Mesendoderm (in vitro differentiated cells): ENCODE measurements at regions not wholly inside any gene's neighbourhood (a gene's known extent, or its start where the extent isn't known, plus 50 kb on each side); places are given as distances from the start of the nearest gene placed in this dataset.

Experiments used
- DNase-seq: peaks from one replicate; pipeline ENCODE4 v3.0.0; 2013
- H2AK5ac ChIP-seq: 2 replicates; pipeline ENCODE4 v1.6.1; 2013; ENCODE audit warnings: low read length, inconsistent platforms
- H2BK120ac ChIP-seq: 2 replicates; pipeline ENCODE4 v1.6.1; 2013; ENCODE audit warnings: low read depth, mild to moderate bottlenecking, low read length, moderate library complexity, mixed read lengths
- H2BK15ac ChIP-seq: replicated peaks from 2 replicates; pipeline ENCODE4 v1.6.1; 2013; ENCODE audit warnings: low read depth, mild to moderate bottlenecking, moderate library complexity
- H2BK5ac ChIP-seq: 2 replicates; pipeline ENCODE4 v1.6.1; 2013; ENCODE audit warnings: low read length, inconsistent platforms
- H3K18ac ChIP-seq: 2 replicates; pipeline ENCODE4 v1.6.1; 2013; ENCODE audit warnings: mild to moderate bottlenecking, low read length, mixed read lengths
- H3K23ac ChIP-seq: one replicate; pipeline ENCODE4 v1.6.1; 2013; ENCODE audit warnings: low read length
- H3K27ac ChIP-seq: 2 replicates; pipeline ENCODE4 v1.5.1; 2013; ENCODE audit warnings: low read depth, mild to moderate bottlenecking, inconsistent platforms, low read length, moderate library complexity
- H3K27me3 ChIP-seq: 2 replicates; pipeline ENCODE4 v1.6.1; 2013; ENCODE audit warnings: low read length, control low read depth, mild to moderate bottlenecking, inconsistent platforms; ENCODE audit not compliant: insufficient read depth, poor library complexity
- H3K36me3 ChIP-seq: 2 replicates; pipeline ENCODE4 v1.6.1; 2013; ENCODE audit warnings: low read length, inconsistent platforms; ENCODE audit not compliant: control insufficient read depth, insufficient read depth
- H3K4ac ChIP-seq: one replicate; pipeline ENCODE4 v1.6.1; 2013; ENCODE audit warnings: low read depth, mild to moderate bottlenecking, low read length, moderate library complexity
- H3K4me1 ChIP-seq: 2 replicates; pipeline ENCODE4 v1.6.1; 2013; ENCODE audit warnings: low read depth, low read length, inconsistent platforms; ENCODE audit not compliant: control insufficient read depth
- H3K4me2 ChIP-seq: 2 replicates; pipeline ENCODE4 v1.6.1; 2013; ENCODE audit warnings: low read length
- H3K4me3 ChIP-seq: 2 replicates; pipeline ENCODE4 v1.5.1; 2013; ENCODE audit warnings: mild to moderate bottlenecking, low read length
- H3K56ac ChIP-seq: one replicate; pipeline ENCODE4 v1.6.1; 2013; ENCODE audit warnings: low read length
- H3K79me1 ChIP-seq: 2 replicates; pipeline ENCODE4 v1.6.1; 2013; ENCODE audit warnings: low read length, inconsistent platforms
- H3K79me2 ChIP-seq: 2 replicates; pipeline ENCODE4 v1.6.1; 2013; ENCODE audit warnings: mild to moderate bottlenecking, low read length; ENCODE audit not compliant: control insufficient read depth, insufficient read depth
- H3K9ac ChIP-seq: 2 replicates; pipeline ENCODE4 v1.6.1; 2013; ENCODE audit warnings: low read length, inconsistent platforms
- H4K5ac ChIP-seq: one replicate; pipeline ENCODE4 v1.6.1; 2013; ENCODE audit warnings: low read length
- H4K8ac ChIP-seq: one replicate; pipeline ENCODE4 v1.6.1; 2013; ENCODE audit warnings: low read depth, mild to moderate bottlenecking, control low read depth, low read length, moderate library complexity
- WGBS: extraction: QIAGEN DNeasy Blood & Tissue Kit; methylation state at CpG from one replicate; pipeline ENCODE4 v1.1.7; 2013; ENCODE audit warnings: low lambda C conversion rate, missing lambda C conversion rate; ENCODE audit not compliant: insufficient coverage; ENCODE audit errors: extremely low coverage; 5-methylcytosine and 5-hydroxymethylcytosine counted together

GRCh38 chr3:55164191-55164590 lies 236.3 kb upstream of the LRTM1 start:
- H4K8ac ChIP-seq, result no peak overlapping the region
- no peak overlapping the region for H3K23ac ChIP-seq
- H3K79me2 ChIP-seq, result no peaks in the 10 kb centered on the region
- H3K18ac ChIP-seq, result no peak overlapping the region
- no peak for DNase-seq
- H3K4me3 ChIP-seq, result no peak overlapping the region
- H4K5ac ChIP-seq, result no peak overlapping the region
- H3K4ac ChIP-seq, result no peak overlapping the region
- no peaks in the 10 kb centered on the region for H3K4me1 ChIP-seq
- no peak overlapping the region for H2AK5ac ChIP-seq
- no peaks in the 10 kb centered on the region for H3K27me3 ChIP-seq
- no peak overlapping the region for H2BK15ac ChIP-seq
- H3K4me2 ChIP-seq, result no peak overlapping the region
- H3K27ac ChIP-seq, result no peak overlapping the region
- H2BK120ac ChIP-seq, result no peak overlapping the region
- no peak overlapping the region for H3K56ac ChIP-seq
- H3K79me1 ChIP-seq, result no peaks in the 10 kb centered on the region
- no peaks in the 10 kb centered on the region for H3K36me3 ChIP-seq
- H3K9ac ChIP-seq, result no peak overlapping the region
- no peak overlapping the region for H2BK5ac ChIP-seq

- no peak overlapping the region for H3K56ac ChIP-seq
- H2AK5ac ChIP-seq, result no peak overlapping the region
- no peak overlapping the region for H4K5ac ChIP-seq
- H3K27ac ChIP-seq, result no peak overlapping the region
- no peak overlapping the region for H3K18ac ChIP-seq
- DNase-seq, result no peak
- no peak overlapping the region for H3K4me2 ChIP-seq
- no CpG with 5 or more reads among the region's 5 CpGs for WGBS
- no peaks in the 10 kb centered on the region for H3K79me2 ChIP-seq
- no peak overlapping the region for H3K23ac ChIP-seq
- no peaks in the 10 kb centered on the region for H3K79me1 ChIP-seq
- no peaks in the 10 kb centered on the region for H3K4me1 ChIP-seq
- no peak overlapping the region for H2BK5ac ChIP-seq
- H4K8ac ChIP-seq, result no peak overlapping the region
- H3K27me3 ChIP-seq, result no peaks in the 10 kb centered on the region
- H3K4me3 ChIP-seq, result no peak overlapping the region
- no peak overlapping the region for H3K9ac ChIP-seq
- H3K36me3 ChIP-seq, result no peaks in the 10 kb centered on the region
- H2BK15ac ChIP-seq, result no peak overlapping the region
- no peak overlapping the region for H3K4ac ChIP-seq
- H2BK120ac ChIP-seq, result no peak overlapping the region
Measured at GRCh38 chr3:55163421-55163820, 235.6 kb upstream of the LRTM1 start.

- H3K4me1 ChIP-seq, result no peaks in the 10 kb centered on the region
Measured at GRCh38 chr3:55162031-55162795, 234.4 kb upstream of the LRTM1 start.

GRCh38 chr3:55161231-55161630 lies 233.4 kb upstream of the LRTM1 start:
- Histone ChIP-seq H3K9ac (no peak overlapping the region), H2BK15ac (no peak overlapping the region), H2AK5ac (no peak overlapping the region), H4K5ac (no peak overlapping the region), H3K79me2 (no peaks in the 10 kb centered on the region), H3K56ac (no peak overlapping the region), H2BK5ac (no peak overlapping the region), H3K18ac (no peak overlapping the region), H3K4me3 (no peak overlapping the region), H3K36me3 (no peaks in the 10 kb centered on the region), H3K23ac (no peak overlapping the region), H2BK120ac (no peak overlapping the region), H3K4me2 (no peak overlapping the region), H3K27me3 (no peaks in the 10 kb centered on the region), H3K79me1 (no peaks in the 10 kb centered on the region), H3K27ac (no peak overlapping the region), H4K8ac (no peak overlapping the region), H3K4ac (no peak overlapping the region), H3K4me1 (no peaks in the 10 kb centered on the region)
- DNase-seq, result no peak
- no CpG with 5 or more reads among the region's 3 CpGs for WGBS

More at GRCh38 chr3:55162031-55162795, 234.4 kb upstream of the LRTM1 start:
- H3K4me3 ChIP-seq, result no peak overlapping the region
- no CpG with 5 or more reads among the region's 3 CpGs for WGBS
- no peak overlapping the region for H3K9ac ChIP-seq
- H3K36me3 ChIP-seq, result no peaks in the 10 kb centered on the region
- H3K18ac ChIP-seq, result no peak overlapping the region
- DNase-seq, result no peak
- H3K56ac ChIP-seq, result no peak overlapping the region
- H2BK5ac ChIP-seq, result no peak overlapping the region
- no peak overlapping the region for H2BK15ac ChIP-seq
- H3K27me3 ChIP-seq, result no peaks in the 10 kb centered on the region
- H2BK120ac ChIP-seq, result no peak overlapping the region
- H3K23ac ChIP-seq, result no peak overlapping the region
- no peaks in the 10 kb centered on the region for H3K79me2 ChIP-seq
- H3K27ac ChIP-seq, result no peak overlapping the region
- no peak overlapping the region for H3K4ac ChIP-seq
- H2AK5ac ChIP-seq, result no peak overlapping the region
- H3K4me2 ChIP-seq, result no peak overlapping the region
- H4K8ac ChIP-seq, result no peak overlapping the region
- no peaks in the 10 kb centered on the region for H3K79me1 ChIP-seq
- H4K5ac ChIP-seq, result no peak overlapping the region

GRCh38 chr3:55160241-55160983 lies 232.6 kb upstream of the LRTM1 start:
- Histone ChIP-seq H3K79me1 (no peaks in the 10 kb centered on the region), H3K27ac (no peak overlapping the region)

More at GRCh38 chr3:55160241-55160983, 232.6 kb upstream of the LRTM1 start:
- Histone ChIP-seq H3K4me1 (no peaks in the 10 kb centered on the region), H2BK120ac (no peak overlapping the region), H3K4me2 (no peak overlapping the region), H3K4ac (no peak overlapping the region), H3K23ac (no peak overlapping the region), H4K8ac (no peak overlapping the region), H3K27me3 (no peaks in the 10 kb centered on the region), H3K36me3 (no peaks in the 10 kb centered on the region), H4K5ac (no peak overlapping the region), H2AK5ac (no peak overlapping the region), H3K79me2 (no peaks in the 10 kb centered on the region), H3K56ac (no peak overlapping the region), H2BK15ac (no peak overlapping the region), H3K18ac (no peak overlapping the region), H3K4me3 (no peak overlapping the region), H3K9ac (no peak overlapping the region), H2BK5ac (no peak overlapping the region)
- WGBS, result no CpG with 5 or more reads among the region's 12 CpGs
- peak; percentile 45 for DNase-seq
